Liver (tissue), 3 donors: ENCODE measurements at regions not wholly inside any gene's neighbourhood (a gene's known extent, or its start where the extent isn't known, plus 50 kb on each side); places are given as distances from the start of the nearest gene placed in this dataset.

Experiments used
- EGR1 ChIP-seq, 2 donors: IDR thresholded peaks; 2 replicates each; pipeline ENCODE4 v1.6.1; 2016 to 2018; ENCODE audit warnings: antibody characterized with exemption in 2 of 2, low read depth in 2 of 2
- FOXA1 ChIP-seq: IDR thresholded peaks from 2 replicates; pipeline ENCODE4 v1.6.1; 2016; ENCODE audit warnings: antibody characterized with exemption
- GABPA ChIP-seq, 2 donors: IDR thresholded peaks in 1 of 2; conservative IDR thresholded peaks in 1 of 2; 2 replicates each; pipeline ENCODE4 v1.6.1; 2016; ENCODE audit warnings: antibody characterized with exemption in 2 of 2, mild to moderate bottlenecking in 1 of 2, moderate library complexity in 1 of 2
- HNF4A ChIP-seq, 2 donors: conservative IDR thresholded peaks; 2 replicates each; pipeline ENCODE4 v1.6.1; 2016; ENCODE audit warnings: antibody characterized with exemption in 2 of 2, mild to moderate bottlenecking in 2 of 2
- JUND ChIP-seq, 2 donors: IDR thresholded peaks; 2 replicates each; pipeline ENCODE4 v1.6.1; 2016; ENCODE audit warnings: antibody characterized with exemption in 2 of 2
- REST ChIP-seq: IDR thresholded peaks from 2 replicates; pipeline ENCODE4 v1.6.1; 2016; ENCODE audit warnings: antibody characterized with exemption, mild to moderate bottlenecking
- TF ChIP-seq, protein P1 (sequence below): fragments of 150-350 bp; IDR thresholded peaks from 2 replicates; pipeline ENCODE4 v1.5.1; 2017; ENCODE audit warnings: improper control_type of control experiment, low read depth, low read length; ENCODE audit not compliant: missing input control
- donor health status: healthy.
- donor health status: healthy.

DNA sequence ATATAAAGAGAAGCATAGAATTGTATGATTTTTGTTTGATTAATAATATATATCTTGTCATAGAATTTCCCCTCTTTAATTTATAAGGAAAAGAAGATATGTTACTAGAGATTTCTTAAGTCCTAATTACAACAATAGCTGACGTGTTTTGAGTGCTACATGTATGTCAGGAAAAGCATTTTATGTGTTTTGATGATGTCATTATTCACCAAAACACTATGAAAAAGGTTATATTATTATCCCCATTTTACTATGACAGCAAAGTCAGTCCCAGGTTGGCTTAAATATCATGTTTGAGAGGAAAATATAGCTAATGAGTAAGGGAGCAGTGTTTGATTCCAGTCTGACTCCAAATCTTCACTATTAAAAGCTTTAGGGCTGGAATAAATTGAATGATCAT is 428.4 kb upstream of the GOLIM4 start:
- TF ChIP-seq, protein P1, sequence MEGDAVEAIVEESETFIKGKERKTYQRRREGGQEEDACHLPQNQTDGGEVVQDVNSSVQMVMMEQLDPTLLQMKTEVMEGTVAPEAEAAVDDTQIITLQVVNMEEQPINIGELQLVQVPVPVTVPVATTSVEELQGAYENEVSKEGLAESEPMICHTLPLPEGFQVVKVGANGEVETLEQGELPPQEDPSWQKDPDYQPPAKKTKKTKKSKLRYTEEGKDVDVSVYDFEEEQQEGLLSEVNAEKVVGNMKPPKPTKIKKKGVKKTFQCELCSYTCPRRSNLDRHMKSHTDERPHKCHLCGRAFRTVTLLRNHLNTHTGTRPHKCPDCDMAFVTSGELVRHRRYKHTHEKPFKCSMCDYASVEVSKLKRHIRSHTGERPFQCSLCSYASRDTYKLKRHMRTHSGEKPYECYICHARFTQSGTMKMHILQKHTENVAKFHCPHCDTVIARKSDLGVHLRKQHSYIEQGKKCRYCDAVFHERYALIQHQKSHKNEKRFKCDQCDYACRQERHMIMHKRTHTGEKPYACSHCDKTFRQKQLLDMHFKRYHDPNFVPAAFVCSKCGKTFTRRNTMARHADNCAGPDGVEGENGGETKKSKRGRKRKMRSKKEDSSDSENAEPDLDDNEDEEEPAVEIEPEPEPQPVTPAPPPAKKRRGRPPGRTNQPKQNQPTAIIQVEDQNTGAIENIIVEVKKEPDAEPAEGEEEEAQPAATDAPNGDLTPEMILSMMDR = no peak
- TF ChIP-seq HNF4A (conservative IDR thresholded peaks at IDR 0.05) = no peak
- no peak for TF ChIP-seq GABPA (IDR thresholded peaks at IDR 0.05 in 1 of 2, conservative IDR thresholded peaks at IDR 0.05 in 1 of 2)
- no peak for TF ChIP-seq JUND (IDR thresholded peaks at IDR 0.05)
- TF ChIP-seq EGR1 (IDR thresholded peaks at IDR 0.05; ENCODE audit: low read depth in 2 of 2) = no peak
- TF ChIP-seq FOXA1 = no peak
- no peak for TF ChIP-seq REST
